Epithelial cell of esophagus (primary cell): ENCODE measurements at regions not wholly inside any gene's neighbourhood (a gene's known extent, or its start where the extent isn't known, plus 50 kb on each side); places are given as distances from the start of the nearest gene placed in this dataset.

Experiments
- DNase-seq: peaks from one replicate; pipeline ENCODE4 v3.0.0; 2010; ENCODE audit warnings: low read depth
- H3K4me3 ChIP-seq: 2 replicates; pipeline ENCODE4 v1.5.1; 2011; ENCODE audit warnings: mild to moderate bottlenecking, low read length, control low read depth
- CTCF ChIP-seq: IDR thresholded peaks from 2 replicates; pipeline ENCODE4 v1.5.1; 2011; ENCODE audit warnings: low read depth, mild to moderate bottlenecking, low read length, control low read depth, inconsistent platforms; ENCODE audit not compliant: insufficient read depth; ENCODE audit errors: missing control alignments

GRCh38 chr5:135208555-135208902, 174.5 kb upstream of the PITX1 start:
- DNase-seq, result no peak
- TF ChIP-seq CTCF, result no peak
- H3K4me3 ChIP-seq, result no peak overlapping the region

GRCh38 chr5:135207866-135208265, 173.8 kb upstream of the PITX1 start:
- no peak overlapping the region for H3K4me3 ChIP-seq
- no peak for DNase-seq
- no peak for TF ChIP-seq CTCF

DNA sequence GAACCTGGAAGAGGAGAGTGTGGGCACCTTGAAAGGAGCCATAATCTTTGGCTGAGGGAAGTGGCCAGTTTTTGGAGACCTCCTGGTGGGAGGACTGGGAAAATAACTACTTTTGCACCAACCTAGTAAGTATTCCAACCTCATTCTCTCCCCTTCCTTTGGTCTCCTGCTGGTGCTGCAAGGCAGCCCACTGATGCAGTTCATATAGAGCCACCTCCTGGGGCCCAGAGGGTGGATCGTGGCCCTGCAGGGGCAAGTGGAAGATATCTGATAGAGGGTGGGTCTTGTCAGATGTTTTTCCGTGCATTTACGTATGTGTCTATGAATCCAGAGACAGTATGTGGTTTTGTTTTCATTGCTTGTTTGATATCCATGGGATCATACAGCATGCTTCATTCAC, 172.8 kb upstream of the PITX1 start:
- no peak for TF ChIP-seq CTCF
- DNase-seq, result no peak

DNA sequence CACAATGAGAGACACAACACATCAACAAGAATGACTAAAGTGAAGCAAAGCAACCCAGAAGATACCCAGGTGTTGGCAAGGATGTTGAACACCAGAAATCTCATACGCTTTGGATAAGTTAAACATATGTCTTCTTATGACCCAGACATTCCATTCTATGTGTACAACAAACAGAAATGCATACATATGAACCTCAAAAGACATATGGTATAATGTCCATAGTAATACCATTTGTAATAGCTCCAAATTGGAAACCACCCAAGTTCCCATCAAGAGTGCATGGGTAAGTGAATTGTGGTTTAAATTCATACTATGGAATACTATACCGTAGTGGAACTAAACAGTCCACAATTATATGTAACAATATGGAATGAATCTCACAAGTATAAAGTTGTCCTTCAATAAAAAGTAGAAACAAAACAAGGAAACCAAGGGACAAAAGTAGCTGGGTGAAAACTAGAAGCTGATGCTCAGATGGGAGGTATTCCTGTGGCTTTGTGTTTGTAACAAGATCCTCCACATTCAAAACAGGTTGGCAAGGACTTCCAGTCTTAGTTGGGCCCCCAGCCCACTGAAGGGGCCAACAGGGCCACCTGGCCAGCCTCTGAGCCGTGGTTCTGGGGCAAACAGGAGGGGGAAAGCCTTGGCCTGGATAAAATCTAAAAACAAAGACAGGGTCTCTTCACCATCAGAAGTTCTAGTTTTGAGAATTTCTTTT, 171.8 kb upstream of the PITX1 start:
- no peak for TF ChIP-seq CTCF
- DNase-seq, result no peak

More for the DNA sequence above, 172.8 kb upstream of the PITX1 start:
- no peak overlapping the region for H3K4me3 ChIP-seq

DNA sequence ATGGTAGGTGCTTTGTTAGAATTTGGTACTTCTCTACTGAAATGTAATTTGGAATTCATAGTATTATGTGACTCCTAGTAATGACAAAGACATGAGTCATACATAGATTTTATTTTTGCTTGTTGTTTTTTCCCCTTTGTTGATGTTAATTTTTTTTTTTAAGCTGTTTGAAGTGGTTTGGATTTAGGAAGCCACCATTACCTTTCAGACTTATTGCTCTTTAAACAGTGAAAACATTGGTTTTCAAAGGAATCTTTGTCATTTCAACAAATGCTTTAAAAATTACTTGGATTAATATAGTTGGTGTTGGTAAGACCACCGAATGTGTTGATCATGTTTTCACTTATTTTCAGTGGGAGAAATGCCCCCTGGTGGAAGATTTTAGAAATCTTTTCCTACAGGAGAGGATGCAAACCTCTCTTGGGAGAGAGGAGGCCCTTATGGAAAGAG, 170.1 kb upstream of the PITX1 start:
- no peak for DNase-seq
- peak; percentile 15 for TF ChIP-seq CTCF

More for the DNA sequence above, 171.8 kb upstream of the PITX1 start:
- H3K4me3 ChIP-seq, result no peak overlapping the region

DNA sequence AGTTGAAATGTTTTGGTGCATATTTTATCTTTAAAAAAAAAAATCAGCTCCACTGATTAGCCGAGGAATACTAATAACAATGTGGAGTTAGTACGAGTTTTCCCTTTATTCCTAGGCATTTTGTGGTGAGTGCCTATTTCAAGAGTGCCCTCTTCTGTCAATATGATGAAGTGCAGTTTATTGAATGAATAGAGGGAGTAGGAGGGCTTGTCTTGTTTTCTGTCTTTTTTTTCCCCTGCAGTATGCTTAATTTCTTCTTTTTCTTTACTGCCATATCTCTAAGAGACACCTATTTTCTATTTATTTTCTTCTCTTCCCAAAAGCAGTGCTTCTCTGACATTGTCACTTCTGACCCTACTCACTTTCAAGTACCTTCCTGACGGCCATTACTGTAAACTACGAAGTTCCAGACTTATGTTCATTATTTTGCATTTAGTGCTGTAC, 169.6 kb upstream of the PITX1 start:
- no peak overlapping the region for H3K4me3 ChIP-seq
- DNase-seq, result peak; percentile 30
- TF ChIP-seq CTCF, result peak; percentile 48

More for the DNA sequence above, 170.1 kb upstream of the PITX1 start:
- H3K4me3 ChIP-seq, result no peak overlapping the region

- TF ChIP-seq CTCF, result no peak
- no peak for DNase-seq
- no peak overlapping the region for H3K4me3 ChIP-seq
Measured at GRCh38 chr5:135203019-135203418, 169.0 kb upstream of the PITX1 start.
